ENCODE measurements at regions not wholly inside any gene's neighbourhood (a gene's known extent, or its start where the extent isn't known, plus 50 kb on each side); places are given as distances from the start of the nearest gene placed in this dataset.
"Not testable (repeated sequence)": the region's sequence is repeated elsewhere in the genome, so short reads cannot be mapped to it uniquely, and the experiment has no call there.

DNA sequence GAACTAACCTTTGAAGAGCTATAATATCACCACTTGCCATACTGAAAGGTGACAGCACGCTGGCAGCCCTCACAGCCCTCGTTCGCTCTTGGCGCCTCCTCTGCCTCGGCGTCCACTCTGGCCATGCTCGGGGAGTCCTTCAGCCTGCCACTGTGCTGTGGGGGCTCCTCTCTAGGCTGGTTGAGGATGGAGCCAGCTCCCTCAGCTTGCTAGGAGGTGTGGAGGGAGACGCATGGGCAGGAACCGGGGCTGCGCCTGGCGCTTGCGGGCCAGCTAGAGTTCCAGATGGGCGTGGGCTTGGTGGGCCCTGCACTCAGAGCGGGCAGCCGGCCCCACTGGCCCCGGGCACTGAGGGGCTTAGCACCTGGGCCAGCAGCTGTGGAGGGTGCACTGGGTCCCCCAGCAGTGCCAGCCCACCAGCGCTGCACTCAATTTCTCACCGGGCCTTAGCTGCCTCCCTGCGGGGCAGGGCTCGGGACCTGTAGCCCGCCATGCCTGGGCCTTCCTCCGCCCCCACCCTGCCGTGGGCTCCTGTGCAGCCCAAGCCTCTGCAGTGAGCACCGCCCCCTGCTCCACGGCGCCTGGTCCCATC lies 329.7 kb downstream of the LMBRD1 start:
- no peak for DNase-seq

- DNase-seq: no peak
Measured at GRCh38 chr6:69465866-69466265, 330.9 kb downstream of the LMBRD1 start.

DNA sequence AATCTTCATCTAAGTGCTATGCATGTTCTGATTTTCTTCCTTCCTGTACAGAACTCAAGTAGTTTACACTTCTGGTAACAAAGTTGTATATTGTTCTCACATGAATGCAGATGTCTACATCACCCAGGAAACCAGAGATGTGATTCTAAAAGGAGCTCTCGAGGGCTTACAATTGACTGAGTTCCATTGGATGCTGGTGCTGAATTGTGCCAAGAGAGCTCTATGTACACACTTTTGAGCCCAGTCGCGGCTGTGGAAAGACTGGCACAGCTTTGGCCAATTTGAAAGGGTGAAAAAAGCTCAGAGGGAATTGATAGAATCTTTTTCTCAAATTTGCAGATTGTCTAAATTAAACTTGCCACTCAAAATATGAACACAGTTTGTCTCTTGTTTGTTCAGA lies 340.7 kb downstream of the LMBRD1 start:
- DNase-seq: no peak

GRCh38 chr6:69454619-69455018 lies 342.2 kb downstream of the LMBRD1 start:
- DNase-seq: not testable (repeated sequence)

- DNase-seq: not testable (repeated sequence)
Measured at GRCh38 chr6:69450493-69450892, 346.3 kb downstream of the LMBRD1 start.

DNA sequence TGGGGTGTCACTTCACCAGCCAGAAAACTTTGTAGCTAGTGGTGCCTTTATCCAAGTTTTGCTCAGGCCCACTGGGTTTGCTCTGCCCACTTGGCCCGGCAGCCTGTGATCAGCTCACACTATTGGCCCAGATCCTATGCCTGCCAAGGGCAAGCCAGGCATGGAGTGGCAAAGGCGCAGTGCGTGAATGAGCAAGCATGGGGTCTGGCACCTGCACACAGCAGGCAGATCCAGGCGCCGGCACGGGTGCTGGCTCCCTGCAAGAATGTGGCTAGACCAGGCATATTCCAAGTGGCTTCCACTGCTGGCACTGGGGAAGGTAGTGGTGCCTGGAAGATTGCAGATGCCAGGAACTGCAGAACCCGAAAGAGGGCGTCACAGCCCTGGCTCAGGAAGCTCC lies 346.9 kb downstream of the LMBRD1 start:
- no peak for DNase-seq
